ENCODE measurements at regions not wholly inside any gene's neighbourhood (a gene's known extent, or its start where the extent isn't known, plus 50 kb on each side); places are given as distances from the start of the nearest gene placed in this dataset.

- Histone ChIP-seq H3K4me1 (ENCODE audit: control insufficient read depth, insufficient read depth, low read length) (no peaks in the 10 kb centered on the region), H3K27me3 (ENCODE audit: control insufficient read depth, insufficient read depth, low read length, poor library complexity, severe bottlenecking) (no peaks in the 10 kb centered on the region), H3K4me3 (ENCODE audit: low read length) (no peak overlapping the region), H3K27ac (ENCODE audit: low read depth, low read length) (no peak overlapping the region), H3K9me3 (ENCODE audit: control insufficient read depth, low read length) (no peaks in the 10 kb centered on the region), H3K36me3 (ENCODE audit: control insufficient read depth, insufficient read depth, low read length) (no peaks in the 10 kb centered on the region), H3K9ac (ENCODE audit: extremely low read depth, low read length, poor library complexity, severe bottlenecking) (no peak overlapping the region)
- H3K9me3 Mint-ChIP-seq = no peaks in the 10 kb centered on the region
- H3K36me3 Mint-ChIP-seq (ENCODE audit: low read depth) = no peaks in the 10 kb centered on the region
- H3K27ac Mint-ChIP-seq = no peak overlapping the region
- no peaks in the 10 kb centered on the region for H3K27me3 Mint-ChIP-seq (ENCODE audit: insufficient read depth)
- TF ChIP-seq, protein P1, sequence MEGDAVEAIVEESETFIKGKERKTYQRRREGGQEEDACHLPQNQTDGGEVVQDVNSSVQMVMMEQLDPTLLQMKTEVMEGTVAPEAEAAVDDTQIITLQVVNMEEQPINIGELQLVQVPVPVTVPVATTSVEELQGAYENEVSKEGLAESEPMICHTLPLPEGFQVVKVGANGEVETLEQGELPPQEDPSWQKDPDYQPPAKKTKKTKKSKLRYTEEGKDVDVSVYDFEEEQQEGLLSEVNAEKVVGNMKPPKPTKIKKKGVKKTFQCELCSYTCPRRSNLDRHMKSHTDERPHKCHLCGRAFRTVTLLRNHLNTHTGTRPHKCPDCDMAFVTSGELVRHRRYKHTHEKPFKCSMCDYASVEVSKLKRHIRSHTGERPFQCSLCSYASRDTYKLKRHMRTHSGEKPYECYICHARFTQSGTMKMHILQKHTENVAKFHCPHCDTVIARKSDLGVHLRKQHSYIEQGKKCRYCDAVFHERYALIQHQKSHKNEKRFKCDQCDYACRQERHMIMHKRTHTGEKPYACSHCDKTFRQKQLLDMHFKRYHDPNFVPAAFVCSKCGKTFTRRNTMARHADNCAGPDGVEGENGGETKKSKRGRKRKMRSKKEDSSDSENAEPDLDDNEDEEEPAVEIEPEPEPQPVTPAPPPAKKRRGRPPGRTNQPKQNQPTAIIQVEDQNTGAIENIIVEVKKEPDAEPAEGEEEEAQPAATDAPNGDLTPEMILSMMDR (conservative IDR thresholded peaks at IDR 0.05) = no peak
- no peak overlapping the region for H3K4me3 Mint-ChIP-seq
- DNase-seq = no peak
- peaks cover under 1% of the 10 kb centered on the region for H3K4me1 Mint-ChIP-seq
- WGBS, 2 experiments (ENCODE audit: insufficient coverage in 1 of 2, insufficient read length in 1 of 2) = 92% methylated on average over 5 of the region's 5 CpGs; no CpG with 5 or more reads in 1 of the 2 experiments
Observed at GRCh38 chrX:4588466-4588865, 875.0 kb upstream of the PRKX start.

DNA sequence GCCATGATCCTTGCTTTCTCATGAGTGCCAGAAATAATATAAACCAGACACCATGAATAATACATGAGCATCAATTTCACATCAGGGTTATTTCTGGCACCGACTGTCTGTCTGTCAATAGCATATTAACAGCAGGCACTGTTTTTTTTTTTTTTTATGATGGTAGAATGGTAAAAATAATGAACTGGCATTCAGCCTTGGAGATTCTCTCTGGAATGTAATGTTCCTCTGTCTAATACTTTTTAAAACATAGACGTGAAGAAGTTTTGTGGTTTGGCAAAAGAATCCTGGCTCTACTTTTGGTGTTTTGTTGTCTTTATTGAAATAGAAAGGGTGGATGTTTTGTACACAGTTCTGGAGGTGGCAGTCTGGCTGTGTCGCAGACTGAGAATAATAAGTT is 874.6 kb upstream of the PRKX start:
- Mint-ChIP-seq H3K27ac (no peak overlapping the region), H3K9me3 (no peaks in the 10 kb centered on the region)

DNA sequence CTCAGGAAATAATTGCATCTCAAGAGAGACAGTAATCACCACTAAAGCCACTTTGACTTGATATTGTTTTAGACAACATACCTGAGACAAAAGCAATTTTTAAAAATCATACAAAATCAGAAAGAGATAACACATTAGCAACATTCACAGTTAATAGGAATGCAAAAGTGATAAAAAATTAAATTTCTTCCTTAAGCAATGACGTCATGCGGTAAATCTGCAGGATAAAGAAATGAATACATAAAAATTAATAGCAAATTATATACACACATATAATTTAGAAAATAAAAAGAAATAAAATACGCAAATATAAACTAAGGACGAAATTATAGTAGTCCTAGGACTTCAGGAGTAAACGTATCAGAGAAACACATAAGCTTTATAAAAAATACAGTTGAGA is 866.5 kb upstream of the PRKX start:
- no peak overlapping the region for H3K27ac ChIP-seq (ENCODE audit: low read depth, low read length)
- no peaks in the 10 kb centered on the region for H3K9me3 ChIP-seq (ENCODE audit: control insufficient read depth, low read length)
- Mint-ChIP-seq H3K36me3 (ENCODE audit: low read depth) (no peaks in the 10 kb centered on the region), H3K9me3 (no peaks in the 10 kb centered on the region), H3K4me1 (peaks cover 13% of the 10 kb centered on the region), H3K27ac (no peak overlapping the region), H3K27me3 (ENCODE audit: insufficient read depth) (no peaks in the 10 kb centered on the region), H3K4me3 (no peak overlapping the region)
- H3K4me3 ChIP-seq (ENCODE audit: low read length) = no peak overlapping the region
- no peak for DNase-seq
- H3K9ac ChIP-seq (ENCODE audit: extremely low read depth, low read length, poor library complexity, severe bottlenecking) = no peak overlapping the region
- no peaks in the 10 kb centered on the region for H3K4me1 ChIP-seq (ENCODE audit: control insufficient read depth, insufficient read depth, low read length)
- no peaks in the 10 kb centered on the region for H3K27me3 ChIP-seq (ENCODE audit: control insufficient read depth, insufficient read depth, low read length, poor library complexity, severe bottlenecking)
- no peaks in the 10 kb centered on the region for H3K36me3 ChIP-seq (ENCODE audit: control insufficient read depth, insufficient read depth, low read length)
- WGBS, 2 experiments (ENCODE audit: insufficient coverage in 1 of 2, insufficient read length in 1 of 2) = 100% methylated on average over 2 of the region's 5 CpGs
- TF ChIP-seq, protein P1 (conservative IDR thresholded peaks at IDR 0.05) = no peak

More for the DNA sequence above, 874.6 kb upstream of the PRKX start:
- Mint-ChIP-seq H3K27me3 (ENCODE audit: insufficient read depth) (no peaks in the 10 kb centered on the region), H3K36me3 (ENCODE audit: low read depth) (no peaks in the 10 kb centered on the region), H3K4me1 (peaks cover 5% of the 10 kb centered on the region), H3K4me3 (no peak overlapping the region)
- TF ChIP-seq, protein P1 (conservative IDR thresholded peaks at IDR 0.05) = no peak
- 88 to 95% methylated on average over 1 to 3 of the region's 3 CpGs for WGBS, 2 experiments (ENCODE audit: insufficient coverage in 1 of 2, insufficient read length in 1 of 2)
- Histone ChIP-seq H3K4me3 (ENCODE audit: low read length) (no peak overlapping the region), H3K27ac (ENCODE audit: low read depth, low read length) (no peak overlapping the region), H3K4me1 (ENCODE audit: control insufficient read depth, insufficient read depth, low read length) (no peaks in the 10 kb centered on the region), H3K9ac (ENCODE audit: extremely low read depth, low read length, poor library complexity, severe bottlenecking) (no peak overlapping the region), H3K27me3 (ENCODE audit: control insufficient read depth, insufficient read depth, low read length, poor library complexity, severe bottlenecking) (no peaks in the 10 kb centered on the region), H3K36me3 (ENCODE audit: control insufficient read depth, insufficient read depth, low read length) (no peaks in the 10 kb centered on the region), H3K9me3 (ENCODE audit: control insufficient read depth, low read length) (no peaks in the 10 kb centered on the region)
- DNase-seq = no peak
